ENCODE measurements at regions not wholly inside any gene's neighbourhood (a gene's known extent, or its start where the extent isn't known, plus 50 kb on each side); places are given as distances from the start of the nearest gene placed in this dataset.
"Not testable (repeated sequence)": the region's sequence is repeated elsewhere in the genome, so short reads cannot be mapped to it uniquely, and the experiment has no call there.

DNA sequence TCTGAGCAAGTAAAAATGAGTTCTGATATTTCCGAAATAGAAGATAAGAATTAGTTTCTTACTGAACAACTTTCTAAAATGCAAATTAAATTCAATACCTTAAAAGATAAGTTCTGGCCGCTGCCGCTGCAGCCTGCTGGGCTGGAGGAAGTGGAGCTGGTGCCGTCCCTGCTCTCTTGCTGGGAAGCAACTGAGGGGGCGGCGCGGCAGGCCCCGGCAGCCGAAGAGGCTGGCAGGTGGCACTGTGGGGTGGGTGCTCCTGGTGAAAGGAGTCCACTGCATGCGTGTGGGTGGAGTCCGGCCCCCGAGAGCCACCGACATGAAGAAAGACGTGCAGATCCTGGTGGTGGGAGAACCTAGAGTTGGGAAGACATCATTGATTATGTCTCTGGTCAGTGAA is 89.5 kb upstream of the ZNF519 start:
- CTCF ChIA-PET: no interaction called here
- H3K4me1 ChIP-seq (ENCODE audit: control insufficient read depth in 2 of 2, insufficient read depth in 2 of 2, low read length in 2 of 2): no peaks in the 10 kb centered on the region
- no peaks in the 10 kb centered on the region for H3K27me3 Mint-ChIP-seq

DNA sequence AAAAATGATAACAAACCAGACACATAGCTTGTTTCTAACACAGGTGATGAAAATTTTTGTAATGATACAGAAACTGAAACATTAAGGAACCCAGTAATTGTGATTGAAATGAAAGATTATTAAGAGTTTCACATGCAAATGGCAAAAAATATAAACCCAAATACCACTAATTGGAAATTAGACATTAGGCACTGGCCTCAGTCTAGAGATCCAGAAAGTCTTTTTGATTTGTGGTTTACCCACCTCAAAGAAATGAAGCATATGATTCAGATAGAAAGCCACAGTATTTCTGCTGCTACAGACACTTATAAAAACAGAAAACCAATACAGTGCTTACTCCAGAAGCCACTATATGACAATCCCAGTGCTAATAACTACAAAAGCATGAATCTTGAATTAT is 83.7 kb upstream of the ZNF519 start:
- H3K4me1 ChIP-seq (ENCODE audit: control insufficient read depth in 2 of 2, insufficient read depth in 2 of 2, low read length in 2 of 2); ATAC-seq (ENCODE audit: low read depth); POLR2A ChIA-PET; H2AFZ ChIP-seq (ENCODE audit: insufficient read depth, low read depth, low read length, poor library complexity, severe bottlenecking); H3K4me3 Mint-ChIP-seq; H3K9me3 ChIP-seq (ENCODE audit: control extremely low read depth in 1 of 3, control insufficient read depth in 2 of 3, insufficient read depth in 1 of 3, low read length in 2 of 3); H3K9me3 Mint-ChIP-seq (ENCODE audit: insufficient read depth); H3K4me3 ChIP-seq (ENCODE audit: control extremely low read depth in 1 of 5, extremely low read depth in 1 of 5, insufficient read depth in 1 of 5, low read depth in 2 of 5, low read length in 4 of 5); H3K4me1 Mint-ChIP-seq; H3K4me2 ChIP-seq (replicated peaks; ENCODE audit: low read depth, low read length, poor library complexity, severe bottlenecking); H3K36me3 ChIP-seq (replicated peaks in 1 of 2; ENCODE audit: control extremely low read depth in 1 of 2, control insufficient read depth in 1 of 2, extremely low read depth in 1 of 2, insufficient read depth in 2 of 2, low read length in 1 of 2); CTCF ChIA-PET; intact Hi-C loops (cut with micrococcal nuclease); H3K79me2 ChIP-seq (ENCODE audit: control insufficient read depth, insufficient read depth, low read length); H3K27ac Mint-ChIP-seq; H3K27me3 ChIP-seq (replicated peaks in 1 of 4; ENCODE audit: control extremely low read depth in 1 of 4, control insufficient read depth in 3 of 4, insufficient read depth in 4 of 4, low read length in 3 of 4); H3K27me3 Mint-ChIP-seq; DNase-seq; H3K9ac ChIP-seq (ENCODE audit: low read length); H3K27ac ChIP-seq (ENCODE audit: low read length in 2 of 2); H4K20me1 ChIP-seq (ENCODE audit: control insufficient read depth, insufficient read depth, low read length, poor library complexity, severe bottlenecking): not testable (repeated sequence)

More for the DNA sequence above, 89.5 kb upstream of the ZNF519 start:
- H3K4me3 ChIP-seq (ENCODE audit: control extremely low read depth in 1 of 5, extremely low read depth in 1 of 5, insufficient read depth in 1 of 5, low read depth in 2 of 5, low read length in 4 of 5): no peak overlapping the region
- ATAC-seq (ENCODE audit: low read depth) (no peak), DNase-seq (no peak)
- no peak overlapping the region for H3K27ac Mint-ChIP-seq
- H2AFZ ChIP-seq (ENCODE audit: insufficient read depth, low read depth, low read length, poor library complexity, severe bottlenecking): no peak overlapping the region
- no peaks in the 10 kb centered on the region for H3K36me3 ChIP-seq (replicated peaks in 1 of 2; ENCODE audit: control extremely low read depth in 1 of 2, control insufficient read depth in 1 of 2, extremely low read depth in 1 of 2, insufficient read depth in 2 of 2, low read length in 1 of 2)
- H3K9me3 Mint-ChIP-seq (ENCODE audit: insufficient read depth): no peaks in the 10 kb centered on the region
- H3K27ac ChIP-seq (ENCODE audit: low read length in 2 of 2): no peak overlapping the region
- H3K4me1 Mint-ChIP-seq: no peaks in the 10 kb centered on the region
- H3K9me3 ChIP-seq (ENCODE audit: control extremely low read depth in 1 of 3, control insufficient read depth in 2 of 3, insufficient read depth in 1 of 3, low read length in 2 of 3): peaks cover 0 to 29% (median 0%) of the 10 kb centered on the region in 3 donors
- no peaks in the 10 kb centered on the region for H4K20me1 ChIP-seq (ENCODE audit: control insufficient read depth, insufficient read depth, low read length, poor library complexity, severe bottlenecking)
- POLR2A ChIA-PET: no interaction called here
- whole genome bisulfite sequencing (ENCODE audit: insufficient coverage): 98% methylated on average over 13 of the region's 14 CpGs
- intact Hi-C loops (cut with micrococcal nuclease): no loop called here
- no peak overlapping the region for H3K4me2 ChIP-seq (replicated peaks; ENCODE audit: low read depth, low read length, poor library complexity, severe bottlenecking)
- no peak for TF ChIP-seq EZH2 (IDR thresholded peaks at IDR 0.05; ENCODE audit: borderline replicate concordance, insufficient read depth, low read depth, low read length, poor library complexity, severe bottlenecking)
- TF ChIP-seq, protein P1, sequence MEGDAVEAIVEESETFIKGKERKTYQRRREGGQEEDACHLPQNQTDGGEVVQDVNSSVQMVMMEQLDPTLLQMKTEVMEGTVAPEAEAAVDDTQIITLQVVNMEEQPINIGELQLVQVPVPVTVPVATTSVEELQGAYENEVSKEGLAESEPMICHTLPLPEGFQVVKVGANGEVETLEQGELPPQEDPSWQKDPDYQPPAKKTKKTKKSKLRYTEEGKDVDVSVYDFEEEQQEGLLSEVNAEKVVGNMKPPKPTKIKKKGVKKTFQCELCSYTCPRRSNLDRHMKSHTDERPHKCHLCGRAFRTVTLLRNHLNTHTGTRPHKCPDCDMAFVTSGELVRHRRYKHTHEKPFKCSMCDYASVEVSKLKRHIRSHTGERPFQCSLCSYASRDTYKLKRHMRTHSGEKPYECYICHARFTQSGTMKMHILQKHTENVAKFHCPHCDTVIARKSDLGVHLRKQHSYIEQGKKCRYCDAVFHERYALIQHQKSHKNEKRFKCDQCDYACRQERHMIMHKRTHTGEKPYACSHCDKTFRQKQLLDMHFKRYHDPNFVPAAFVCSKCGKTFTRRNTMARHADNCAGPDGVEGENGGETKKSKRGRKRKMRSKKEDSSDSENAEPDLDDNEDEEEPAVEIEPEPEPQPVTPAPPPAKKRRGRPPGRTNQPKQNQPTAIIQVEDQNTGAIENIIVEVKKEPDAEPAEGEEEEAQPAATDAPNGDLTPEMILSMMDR (IDR thresholded peaks at IDR 0.05): no peak
- H3K4me3 Mint-ChIP-seq: no peak overlapping the region
- H3K79me2 ChIP-seq (ENCODE audit: control insufficient read depth, insufficient read depth, low read length): no peaks in the 10 kb centered on the region
- no peaks in the 10 kb centered on the region for H3K27me3 ChIP-seq (replicated peaks in 1 of 4; ENCODE audit: control extremely low read depth in 1 of 4, control insufficient read depth in 3 of 4, insufficient read depth in 4 of 4, low read length in 3 of 4)
- no peak overlapping the region for H3K9ac ChIP-seq (ENCODE audit: low read length)

DNA sequence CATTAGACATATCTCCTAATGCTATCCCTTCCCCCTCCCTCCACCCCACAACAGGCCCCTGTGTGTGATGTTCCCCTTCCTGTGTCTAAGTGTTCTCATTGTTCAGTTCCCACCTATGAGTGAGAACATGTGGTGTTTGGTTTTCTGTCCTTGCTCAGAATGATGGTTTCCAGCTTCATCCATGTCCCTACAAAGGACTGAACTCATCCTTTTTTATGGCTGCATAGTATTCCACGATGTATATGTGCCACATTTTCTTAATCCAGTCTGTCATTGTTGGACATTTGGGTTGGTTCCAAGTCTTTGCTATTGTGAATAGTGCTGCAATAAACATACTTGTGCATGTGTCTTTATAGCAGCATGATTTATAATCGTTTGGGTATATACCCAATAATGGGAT is 71.2 kb upstream of the ZNF519 start:
- ATAC-seq (ENCODE audit: low read depth); H3K36me3 ChIP-seq (replicated peaks in 1 of 2; ENCODE audit: control extremely low read depth in 1 of 2, control insufficient read depth in 1 of 2, extremely low read depth in 1 of 2, insufficient read depth in 2 of 2, low read length in 1 of 2); H3K4me3 ChIP-seq (ENCODE audit: control extremely low read depth in 1 of 5, extremely low read depth in 1 of 5, insufficient read depth in 1 of 5, low read depth in 2 of 5, low read length in 4 of 5); H2AFZ ChIP-seq (ENCODE audit: insufficient read depth, low read depth, low read length, poor library complexity, severe bottlenecking); H3K27ac ChIP-seq (ENCODE audit: low read length in 2 of 2); H4K20me1 ChIP-seq (ENCODE audit: control insufficient read depth, insufficient read depth, low read length, poor library complexity, severe bottlenecking); intact Hi-C loops (cut with micrococcal nuclease); H3K9me3 ChIP-seq (ENCODE audit: control extremely low read depth in 1 of 3, control insufficient read depth in 2 of 3, insufficient read depth in 1 of 3, low read length in 2 of 3); H3K4me1 ChIP-seq (ENCODE audit: control insufficient read depth in 2 of 2, insufficient read depth in 2 of 2, low read length in 2 of 2); H3K4me3 Mint-ChIP-seq; H3K4me2 ChIP-seq (replicated peaks; ENCODE audit: low read depth, low read length, poor library complexity, severe bottlenecking); H3K9me3 Mint-ChIP-seq (ENCODE audit: insufficient read depth); H3K9ac ChIP-seq (ENCODE audit: low read length); H3K27me3 ChIP-seq (replicated peaks in 1 of 4; ENCODE audit: control extremely low read depth in 1 of 4, control insufficient read depth in 3 of 4, insufficient read depth in 4 of 4, low read length in 3 of 4); DNase-seq; H3K79me2 ChIP-seq (ENCODE audit: control insufficient read depth, insufficient read depth, low read length); POLR2A ChIA-PET; H3K27me3 Mint-ChIP-seq; H3K27ac Mint-ChIP-seq; CTCF ChIA-PET; H3K4me1 Mint-ChIP-seq: not testable (repeated sequence)
- no CpG with 5 or more reads among the region's 2 CpGs for WGBS (ENCODE audit: insufficient coverage)

Measured in B cell (primary cell).